OCI-LY7 (cell line): ENCODE measurements at regions not wholly inside any gene's neighbourhood (a gene's known extent, or its start where the extent isn't known, plus 50 kb on each side); places are given as distances from the start of the nearest gene placed in this dataset.

Experiments used
- BruUV-seq: library from RNA; stranded (reverse); fragments of 400-500 nt; replicated peaks from 2 replicates; lab custom pipeline; 2021; lab: Mats Ljungman, UMichigan
- CTCF ChIA-PET: fragments of 300-600 bp; sonication (Branson Sonifier 250); formaldehyde crosslinking; loops from one replicate; lab custom pipeline; 2022; ENCODE audit warnings: antibody characterized with exemption; ENCODE audit not compliant: unreplicated experiment; lab: Charles Lee
- POLR2A ChIA-PET: fragments of 300-600 bp; sonication (Branson Sonifier 250); formaldehyde crosslinking; loops from one replicate; lab custom pipeline; 2022; ENCODE audit warnings: antibody characterized with exemption; lab: Charles Lee
- DNase-seq: peaks from one replicate; pipeline ENCODE4 v3.0.0-alpha.2; 2015; ENCODE audit warnings: low spot score
- H2AFZ ChIP-seq: fragments of 200-600 bp; sonication (generic), shearing (Covaris generic); 2 replicates; pipeline ENCODE4 v1.6.1; 2014; ENCODE audit warnings: mild to moderate bottlenecking, antibody characterized with exemption, low read length, moderate library complexity
- H3K27ac ChIP-seq: fragments of 200-600 bp; sonication (generic); 2 replicates; pipeline ENCODE4 v1.5.1; 2014; ENCODE audit warnings: mixed run types, low read depth, mild to moderate bottlenecking, moderate library complexity, low read length, inconsistent platforms; ENCODE audit not compliant: poor library complexity, severe bottlenecking
- H3K36me3 ChIP-seq: fragments of 200-600 bp; sonication (generic); 2 replicates; pipeline ENCODE4 v1.6.1; 2014; ENCODE audit warnings: mild to moderate bottlenecking, antibody characterized with exemption, low read length, moderate library complexity, mixed read lengths; ENCODE audit not compliant: insufficient read depth
- H3K4me1 ChIP-seq: fragments of 200-600 bp; sonication (generic); 2 replicates; pipeline ENCODE4 v1.5.1; 2014; ENCODE audit warnings: mild to moderate bottlenecking, low read length; ENCODE audit not compliant: insufficient read depth, poor library complexity, severe bottlenecking
- H3K4me2 ChIP-seq: fragments of 200-600 bp; sonication (generic); 2 replicates; pipeline ENCODE4 v1.6.1; 2014; ENCODE audit warnings: mild to moderate bottlenecking, low read length
- H3K4me3 ChIP-seq: fragments of 200-600 bp; sonication (generic); 2 replicates; pipeline ENCODE4 v1.5.1; 2014; ENCODE audit warnings: mild to moderate bottlenecking, low read depth, low read length; ENCODE audit not compliant: poor library complexity, severe bottlenecking
- H3K79me2 ChIP-seq: fragments of 200-600 bp; sonication (generic); 2 replicates; pipeline ENCODE4 v1.6.1; 2016; ENCODE audit warnings: low read depth, mild to moderate bottlenecking, low read length, moderate library complexity, mixed read lengths; ENCODE audit not compliant: insufficient read depth
- H3K9me2 ChIP-seq: fragments of 200-600 bp; sonication (generic); 2 replicates; pipeline ENCODE4 v1.6.1; 2016; ENCODE audit warnings: mild to moderate bottlenecking, low read length, mixed read lengths; ENCODE audit not compliant: insufficient read depth
- H3K9me3 ChIP-seq: fragments of 200-600 bp; sonication (generic); 2 replicates; pipeline ENCODE4 v1.6.1; 2014; ENCODE audit warnings: mild to moderate bottlenecking, mixed run types, low read length, mixed read lengths
- H4K20me1 ChIP-seq: fragments of 200-600 bp; sonication (generic); 2 replicates; pipeline ENCODE4 v1.6.1; 2014; ENCODE audit warnings: mild to moderate bottlenecking, antibody characterized with exemption, low read length, moderate library complexity, mixed read lengths; ENCODE audit not compliant: insufficient read depth
- EZH2phosphoT487 ChIP-seq: fragments of 200-600 bp; sonication (generic); IDR thresholded peaks from 2 replicates; pipeline ENCODE4 v1.6.1; 2018; ENCODE audit warnings: low read depth, borderline replicate concordance, mild to moderate bottlenecking, mixed run types, antibody characterized with exemption, low read length, moderate library complexity, mixed read lengths
- intact Hi-C: fragments of 100-400 bp; cut with micrococcal nuclease; formaldehyde crosslinking; loops from one replicate; pipeline ENCODE4 v1.10.0; 2022; ENCODE audit not compliant: unreplicated experiment
- TF ChIP-seq, protein P1 (sequence below): fragments of 200-600 bp; sonication (generic); conservative IDR thresholded peaks from 2 replicates; pipeline ENCODE4 v1.5.1; 2014; ENCODE audit warnings: mild to moderate bottlenecking, antibody characterized with exemption, low read length, moderate library complexity, mixed read lengths

DNA sequence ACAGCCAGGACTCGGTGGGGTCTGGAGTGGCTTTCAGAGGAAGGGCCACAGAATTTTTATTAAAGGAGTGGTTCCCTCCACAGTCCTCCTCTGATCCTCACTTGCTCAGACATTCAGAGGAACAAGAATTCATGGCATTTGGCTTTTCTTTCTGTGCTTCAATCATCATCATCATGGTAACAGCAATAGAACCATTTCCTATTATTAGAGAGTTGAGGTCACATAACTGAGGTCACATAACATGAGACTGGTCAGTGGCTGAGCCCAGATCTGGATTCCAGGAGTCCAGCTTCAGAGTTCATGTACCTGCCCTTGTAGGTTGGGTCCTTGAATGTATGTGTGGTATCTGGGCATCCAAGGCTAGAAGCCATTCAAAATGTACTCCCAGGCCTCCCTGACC lies 177.3 kb upstream of the GRB10 start:
- TF ChIP-seq EZH2phosphoT487 = no peak
- TF ChIP-seq, protein P1, sequence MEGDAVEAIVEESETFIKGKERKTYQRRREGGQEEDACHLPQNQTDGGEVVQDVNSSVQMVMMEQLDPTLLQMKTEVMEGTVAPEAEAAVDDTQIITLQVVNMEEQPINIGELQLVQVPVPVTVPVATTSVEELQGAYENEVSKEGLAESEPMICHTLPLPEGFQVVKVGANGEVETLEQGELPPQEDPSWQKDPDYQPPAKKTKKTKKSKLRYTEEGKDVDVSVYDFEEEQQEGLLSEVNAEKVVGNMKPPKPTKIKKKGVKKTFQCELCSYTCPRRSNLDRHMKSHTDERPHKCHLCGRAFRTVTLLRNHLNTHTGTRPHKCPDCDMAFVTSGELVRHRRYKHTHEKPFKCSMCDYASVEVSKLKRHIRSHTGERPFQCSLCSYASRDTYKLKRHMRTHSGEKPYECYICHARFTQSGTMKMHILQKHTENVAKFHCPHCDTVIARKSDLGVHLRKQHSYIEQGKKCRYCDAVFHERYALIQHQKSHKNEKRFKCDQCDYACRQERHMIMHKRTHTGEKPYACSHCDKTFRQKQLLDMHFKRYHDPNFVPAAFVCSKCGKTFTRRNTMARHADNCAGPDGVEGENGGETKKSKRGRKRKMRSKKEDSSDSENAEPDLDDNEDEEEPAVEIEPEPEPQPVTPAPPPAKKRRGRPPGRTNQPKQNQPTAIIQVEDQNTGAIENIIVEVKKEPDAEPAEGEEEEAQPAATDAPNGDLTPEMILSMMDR = no peak
- ChIA-PET POLR2A (no interaction called here), CTCF (no interaction called here)
- no peak overlapping the region for H3K27ac ChIP-seq
- H4K20me1 ChIP-seq = no peaks in the 10 kb centered on the region
- intact Hi-C loops = no loop called here
- no peak overlapping the region for H2AFZ ChIP-seq
- H3K79me2 ChIP-seq = no peaks in the 10 kb centered on the region
- H3K9me3 ChIP-seq = no peaks in the 10 kb centered on the region
- H3K4me1 ChIP-seq = no peaks in the 10 kb centered on the region
- H3K4me3 ChIP-seq = no peak overlapping the region
- no peaks in the 10 kb centered on the region for H3K36me3 ChIP-seq
- DNase-seq = no peak
- H3K4me2 ChIP-seq = no peak overlapping the region
- no peaks in the 10 kb centered on the region for H3K9me2 ChIP-seq
- no TSS peak for BruUV-seq

DNA sequence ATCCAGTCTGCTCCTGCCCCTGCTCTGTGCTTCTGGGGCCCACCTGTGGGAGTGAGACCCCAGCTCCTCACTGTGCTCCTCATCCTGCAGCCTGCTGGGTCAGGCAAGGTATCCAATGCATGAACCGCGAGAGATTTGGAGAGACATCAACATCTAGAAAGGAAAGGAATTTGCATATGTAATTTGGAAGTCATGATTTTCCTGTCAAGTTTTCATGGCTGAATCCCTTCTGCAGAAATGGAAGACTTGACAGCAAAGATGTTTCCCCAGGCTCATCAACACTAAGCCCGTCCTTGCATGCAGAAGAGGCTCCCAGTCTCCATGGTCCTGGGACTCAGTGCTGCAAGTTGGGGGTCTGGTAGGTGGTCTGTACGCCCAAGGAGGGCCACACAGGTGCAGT lies 176.9 kb upstream of the GRB10 start:
- POLR2A ChIA-PET = no interaction called here
- DNase-seq = no peak
- no peak overlapping the region for H3K27ac ChIP-seq
- H3K9me2 ChIP-seq = no peaks in the 10 kb centered on the region
- TF ChIP-seq EZH2phosphoT487 = no peak
- TF ChIP-seq, protein P1 = no peak
- intact Hi-C loops = no loop called here
- no peaks in the 10 kb centered on the region for H3K36me3 ChIP-seq
- H3K79me2 ChIP-seq = no peaks in the 10 kb centered on the region
- CTCF ChIA-PET = no interaction called here
- H3K4me1 ChIP-seq = no peaks in the 10 kb centered on the region
- H3K4me3 ChIP-seq = no peak overlapping the region
- no peaks in the 10 kb centered on the region for H3K9me3 ChIP-seq
- no peak overlapping the region for H2AFZ ChIP-seq
- no TSS peak for BruUV-seq
- no peak overlapping the region for H3K4me2 ChIP-seq
- H4K20me1 ChIP-seq = no peaks in the 10 kb centered on the region

DNA sequence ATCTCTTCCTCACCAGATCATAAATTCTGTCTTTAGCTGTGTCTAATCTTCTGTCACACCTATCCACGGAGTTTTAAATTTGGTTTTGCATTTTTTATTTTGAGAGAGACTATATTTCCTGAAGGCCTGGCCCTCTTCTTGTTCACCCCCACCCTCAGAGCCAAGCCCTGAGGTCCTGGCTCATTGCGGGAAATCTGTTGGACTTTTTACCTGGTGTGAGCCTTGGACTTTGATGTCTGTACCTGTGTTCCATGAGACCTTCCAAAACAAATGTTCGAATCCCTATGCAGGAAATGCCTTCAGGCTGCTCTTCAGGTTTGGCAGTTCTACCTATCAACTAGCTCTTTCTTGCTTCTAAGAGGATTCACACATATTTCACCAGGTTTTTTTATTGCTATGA lies 175.2 kb upstream of the GRB10 start:
- no TSS peak for BruUV-seq
- Histone ChIP-seq H3K4me2 (no peak overlapping the region), H3K9me3 (no peaks in the 10 kb centered on the region), H3K79me2 (no peaks in the 10 kb centered on the region), H3K27ac (no peak overlapping the region), H2AFZ (no peak overlapping the region), H3K9me2 (no peaks in the 10 kb centered on the region), H3K36me3 (no peaks in the 10 kb centered on the region), H3K4me1 (no peaks in the 10 kb centered on the region), H3K4me3 (no peak overlapping the region), H4K20me1 (no peaks in the 10 kb centered on the region)
- CTCF ChIA-PET = no interaction called here
- DNase-seq = no peak
- intact Hi-C loops = no loop called here
- POLR2A ChIA-PET = interaction anchor here (0.7 to 0.9 kb wide), 2 partner anchors 41 to 331 kb away, joined by 3 to 5 read pairs; no protein-coding TSS in a partner anchor
- no peak for TF ChIP-seq EZH2phosphoT487
